ENCODE measurements at regions not wholly inside any gene's neighbourhood (a gene's known extent, or its start where the extent isn't known, plus 50 kb on each side); places are given as distances from the start of the nearest gene placed in this dataset.
"Not testable (repeated sequence)": the region's sequence is repeated elsewhere in the genome, so short reads cannot be mapped to it uniquely, and the experiment has no call there.

DNA sequence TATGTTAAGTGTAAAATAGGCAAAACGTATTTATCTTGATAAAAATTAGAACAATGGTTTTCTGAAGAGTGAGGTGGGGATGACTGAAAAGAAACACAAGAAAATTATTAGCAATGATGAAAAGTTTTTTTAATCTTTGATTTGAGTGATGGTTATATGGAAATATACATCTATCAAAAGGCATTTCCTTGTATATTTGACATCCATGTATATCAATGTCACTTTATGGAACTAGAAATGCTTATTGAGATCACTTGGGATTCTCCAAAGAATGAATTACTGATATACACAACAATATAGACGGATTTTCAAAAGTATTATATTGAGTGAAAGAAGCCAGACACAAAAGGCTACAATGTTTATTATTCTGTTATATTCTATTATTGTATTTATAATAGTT is 1042.0 kb upstream of the POT1 start:
- no peak for DNase-seq

DNA sequence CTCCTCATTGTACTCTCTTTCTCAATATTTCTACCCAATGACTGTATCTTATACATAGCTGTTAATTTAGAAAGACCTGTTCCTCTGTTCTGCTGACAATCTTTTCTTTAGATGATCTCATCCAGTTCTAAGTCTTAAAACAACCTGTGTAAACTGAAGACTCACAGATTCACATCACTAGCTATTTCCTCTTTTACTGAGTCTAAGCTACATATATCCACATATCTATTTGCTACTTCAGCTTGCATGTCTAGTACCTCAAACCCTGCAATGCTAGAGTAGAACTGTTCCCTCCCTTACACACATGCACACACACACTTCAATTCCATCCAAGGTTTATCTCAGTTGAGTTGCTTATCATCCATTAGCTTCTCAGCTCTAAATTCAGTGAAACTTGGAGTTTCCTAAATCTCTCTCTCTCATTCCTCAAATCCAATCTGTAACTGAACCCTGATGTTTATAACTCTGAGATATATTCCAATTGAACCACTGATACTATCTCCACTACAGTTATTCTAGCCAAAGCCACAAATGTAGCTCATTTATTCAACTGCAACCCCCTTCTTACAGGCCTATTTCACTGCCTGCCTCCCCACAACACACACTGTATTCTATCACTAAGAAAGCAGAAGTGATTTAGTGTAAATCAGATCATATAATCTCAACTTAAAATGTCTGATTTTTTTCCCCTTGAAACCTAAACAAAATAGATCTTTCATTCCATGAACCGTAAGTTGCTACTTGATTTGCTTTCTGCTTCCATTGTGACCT is 1036.8 kb upstream of the POT1 start:
- DNase-seq: no peak

DNA sequence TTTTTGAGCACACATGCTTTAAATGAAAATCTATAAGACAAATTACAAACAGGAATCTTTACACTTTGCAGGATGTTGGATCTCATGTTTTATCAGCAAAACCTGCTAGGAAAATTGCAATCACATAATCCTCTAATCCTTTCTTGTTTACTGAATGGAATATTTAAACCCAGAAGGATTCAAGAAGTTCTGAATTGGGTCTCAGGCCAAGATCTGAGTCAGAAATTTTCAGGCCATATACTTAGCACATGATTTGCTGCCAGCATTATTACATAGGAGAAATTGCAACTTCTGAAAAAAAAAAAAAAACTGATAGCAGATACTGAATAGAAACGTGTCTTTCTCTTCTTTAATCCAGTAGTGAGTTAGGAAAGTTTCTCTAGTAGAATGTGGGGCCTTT is 1005.3 kb upstream of the POT1 start:
- no peak for DNase-seq

DNA sequence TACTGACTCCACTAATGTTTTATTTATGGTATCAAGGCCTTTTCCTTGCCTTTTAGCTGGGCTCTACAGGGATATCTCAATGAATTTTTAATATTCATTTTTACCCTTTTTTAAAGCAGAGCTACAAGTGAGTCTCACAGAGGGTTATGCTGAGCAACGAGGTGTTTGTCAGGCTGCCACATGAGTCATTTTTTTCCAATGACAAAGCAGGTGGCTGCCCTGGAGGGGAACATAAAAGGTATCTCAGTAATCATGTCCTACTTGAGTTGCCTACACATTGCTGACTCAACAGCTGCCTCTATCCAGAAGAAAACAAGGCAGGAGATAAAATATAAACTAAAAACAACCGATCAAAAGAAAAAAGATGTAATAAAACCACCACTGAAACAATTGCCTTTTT is 1004.9 kb upstream of the POT1 start:
- peak; percentile 45 for DNase-seq

DNA sequence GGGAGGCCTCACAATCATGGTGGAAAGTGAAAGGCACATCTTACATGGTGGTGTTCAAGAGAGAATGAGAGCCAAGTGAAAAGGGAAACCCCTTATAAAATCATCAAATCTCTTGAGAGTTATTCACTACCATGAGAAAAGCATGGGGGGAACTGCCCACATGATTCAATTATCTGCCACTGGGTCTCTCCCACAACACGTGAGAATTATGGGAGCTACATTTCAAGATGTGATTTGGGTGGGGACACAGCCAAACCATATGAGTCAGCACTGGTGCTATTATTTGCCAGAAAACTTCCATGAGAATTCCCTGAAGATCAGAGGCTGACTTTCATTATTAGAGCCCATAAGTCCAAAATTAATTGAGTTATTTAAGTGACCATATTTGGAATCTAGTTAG is 1001.2 kb upstream of the POT1 start:
- DNase-seq: no peak

DNA sequence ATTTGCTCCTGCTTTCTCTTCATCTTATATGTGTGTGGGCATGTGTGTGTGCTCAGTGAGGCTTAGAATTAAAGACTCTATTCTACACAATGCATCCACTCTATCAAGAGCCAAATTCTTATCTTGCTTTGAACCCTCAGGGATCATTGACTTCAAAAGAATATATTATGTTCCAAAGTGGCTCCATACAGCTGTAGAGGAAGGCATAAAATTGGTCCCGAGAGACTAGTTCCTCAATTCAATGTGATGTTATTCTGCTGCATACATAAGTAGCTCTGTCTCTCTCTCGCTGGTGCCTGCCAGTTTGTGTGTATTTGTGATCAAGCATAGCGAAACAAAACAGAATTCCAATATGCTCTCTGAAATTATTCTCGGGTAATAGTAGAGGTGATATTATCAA is 997.9 kb upstream of the POT1 start:
- peak; percentile 54 for DNase-seq

DNA sequence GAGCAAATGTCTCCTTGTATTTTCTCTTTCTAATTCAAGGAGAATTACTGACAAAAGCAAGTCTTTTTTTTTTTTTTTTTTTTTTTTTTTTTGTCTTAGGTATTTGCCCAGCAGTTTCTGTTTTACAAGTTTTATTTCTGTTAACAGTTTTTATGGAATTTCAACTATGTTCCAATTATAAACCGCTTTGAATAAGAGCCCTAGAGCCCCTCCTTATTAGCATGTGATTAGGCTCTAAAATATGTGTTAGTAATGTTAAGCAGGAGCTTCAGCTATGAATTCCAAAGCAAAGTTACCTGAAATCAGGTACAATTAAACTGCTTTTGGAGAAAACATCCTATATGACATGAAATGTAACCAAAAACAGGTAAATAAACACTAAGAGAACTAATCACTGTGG is 997.0 kb upstream of the POT1 start:
- DNase-seq: no peak

DNA sequence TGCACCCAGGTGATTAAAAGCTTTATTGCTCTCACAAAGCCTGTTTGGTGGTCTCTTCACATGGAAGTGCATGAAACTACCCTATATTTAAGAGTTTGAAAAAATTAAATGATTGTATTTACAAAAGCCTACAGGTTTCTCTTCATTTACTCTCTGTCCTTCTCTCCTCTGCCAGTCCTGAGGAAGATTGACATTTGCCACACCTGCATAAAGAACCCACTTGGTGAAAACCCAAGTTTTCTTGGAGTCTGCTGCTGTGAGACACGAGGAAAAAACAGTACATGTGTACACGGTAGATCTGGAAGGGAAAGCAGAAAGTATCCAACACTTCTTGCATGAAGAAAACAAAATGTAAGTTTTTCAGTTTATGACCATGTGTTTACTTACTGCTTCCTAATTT is 994.4 kb upstream of the POT1 start:
- DNase-seq: no peak

DNA sequence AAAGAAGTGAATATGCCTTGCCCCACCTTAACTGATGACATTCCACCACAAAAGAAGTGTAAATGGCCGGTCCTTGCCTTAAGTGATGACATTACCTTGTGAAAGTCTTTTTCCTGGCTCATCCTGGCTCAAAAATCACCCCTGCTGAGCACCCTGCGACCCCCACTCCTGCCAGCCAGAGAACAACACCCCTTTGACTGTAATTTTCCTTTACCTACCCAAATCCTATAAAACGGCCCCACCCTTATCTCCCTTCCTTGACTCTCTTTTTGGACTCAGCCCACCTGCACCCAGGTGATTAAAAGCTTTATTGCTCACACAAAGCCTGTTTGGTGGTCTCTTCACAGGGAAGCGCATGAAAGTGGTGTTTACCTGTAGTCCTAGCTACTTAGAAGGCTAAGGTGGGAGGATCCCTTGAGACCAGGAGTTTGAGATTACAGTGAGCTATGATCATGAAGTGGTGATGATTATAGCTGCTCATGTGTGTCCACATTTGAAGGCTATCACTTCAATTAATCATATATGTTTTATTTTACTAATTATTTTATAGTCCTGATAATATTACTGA is 985.8 kb upstream of the POT1 start:
- not testable (repeated sequence) for DNase-seq

DNA sequence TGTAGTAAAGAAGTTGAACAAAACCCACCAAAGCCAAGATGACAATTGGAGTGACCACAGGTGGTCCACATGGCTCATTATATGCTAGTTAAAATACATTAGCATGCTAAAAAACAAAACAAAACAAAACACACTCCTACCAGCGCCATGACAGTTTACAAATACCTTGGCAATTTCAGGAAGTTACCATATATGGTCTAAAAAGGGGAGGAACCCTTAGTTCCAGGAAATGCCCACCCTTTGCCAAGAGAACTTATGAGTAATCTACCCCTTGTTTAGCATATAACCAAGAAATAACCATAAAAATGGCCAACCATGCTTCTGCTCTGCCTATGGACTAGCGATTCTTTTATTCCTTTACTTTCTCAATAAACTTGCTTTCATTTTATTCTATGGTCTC is 979.1 kb upstream of the POT1 start:
- DNase-seq: no peak

DNA sequence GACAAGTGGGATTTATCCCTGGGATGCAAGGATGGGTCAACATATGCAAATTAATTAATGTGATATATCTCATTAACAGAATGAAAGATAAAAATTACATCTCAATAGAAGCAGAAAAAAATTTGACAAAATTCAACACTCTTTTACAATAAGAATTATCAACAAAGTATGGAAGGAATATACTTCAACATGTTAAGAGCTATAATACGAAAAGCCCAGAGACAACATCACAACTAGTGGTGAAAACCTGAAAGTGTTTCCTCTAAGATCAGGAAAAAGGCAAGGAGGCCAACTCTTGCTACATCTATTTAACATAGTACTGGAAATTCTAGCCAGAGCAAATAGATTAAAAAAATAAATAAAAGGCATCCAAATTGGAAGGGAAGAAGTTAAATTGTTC is 970.0 kb upstream of the POT1 start:
- no peak for DNase-seq

DNA sequence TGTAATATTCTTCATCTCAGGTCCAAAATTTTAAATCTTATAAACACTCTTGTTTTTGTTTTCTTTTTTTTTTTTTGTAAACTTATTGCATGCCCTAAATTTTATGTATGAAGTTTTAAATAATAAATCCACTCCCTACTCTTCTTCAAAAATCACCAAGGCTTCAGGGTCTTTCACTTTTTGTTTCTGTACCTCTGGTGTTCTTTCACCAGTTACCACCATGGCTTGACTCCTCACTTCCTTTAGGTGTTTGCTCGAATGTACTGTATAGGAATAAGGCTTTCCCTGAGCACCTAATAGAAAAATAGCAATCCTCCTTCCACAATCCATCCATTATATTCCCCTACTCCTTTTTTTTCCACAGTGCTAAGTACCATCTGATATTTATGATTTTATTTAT is 962.8 kb upstream of the POT1 start:
- DNase-seq: no peak

DNA sequence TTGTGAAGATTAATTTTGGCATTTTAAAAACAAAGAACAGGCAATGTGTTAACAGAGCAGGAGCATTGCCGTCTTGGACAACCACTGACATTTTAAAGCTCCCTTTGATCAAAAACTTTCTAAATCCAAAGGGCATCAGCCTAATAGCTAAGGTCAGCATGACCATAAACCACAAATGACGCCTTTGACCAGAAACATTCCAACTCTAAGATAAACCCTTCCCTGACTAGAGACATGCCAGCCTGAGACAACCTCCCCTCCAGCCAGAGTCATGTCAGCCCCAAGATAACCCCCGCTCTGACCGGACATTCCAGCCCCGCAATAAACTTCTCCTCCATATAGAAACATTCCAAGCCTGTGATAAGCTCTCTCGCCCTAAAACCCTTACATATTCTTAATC is 949.4 kb upstream of the POT1 start:
- no peak for DNase-seq

DNA sequence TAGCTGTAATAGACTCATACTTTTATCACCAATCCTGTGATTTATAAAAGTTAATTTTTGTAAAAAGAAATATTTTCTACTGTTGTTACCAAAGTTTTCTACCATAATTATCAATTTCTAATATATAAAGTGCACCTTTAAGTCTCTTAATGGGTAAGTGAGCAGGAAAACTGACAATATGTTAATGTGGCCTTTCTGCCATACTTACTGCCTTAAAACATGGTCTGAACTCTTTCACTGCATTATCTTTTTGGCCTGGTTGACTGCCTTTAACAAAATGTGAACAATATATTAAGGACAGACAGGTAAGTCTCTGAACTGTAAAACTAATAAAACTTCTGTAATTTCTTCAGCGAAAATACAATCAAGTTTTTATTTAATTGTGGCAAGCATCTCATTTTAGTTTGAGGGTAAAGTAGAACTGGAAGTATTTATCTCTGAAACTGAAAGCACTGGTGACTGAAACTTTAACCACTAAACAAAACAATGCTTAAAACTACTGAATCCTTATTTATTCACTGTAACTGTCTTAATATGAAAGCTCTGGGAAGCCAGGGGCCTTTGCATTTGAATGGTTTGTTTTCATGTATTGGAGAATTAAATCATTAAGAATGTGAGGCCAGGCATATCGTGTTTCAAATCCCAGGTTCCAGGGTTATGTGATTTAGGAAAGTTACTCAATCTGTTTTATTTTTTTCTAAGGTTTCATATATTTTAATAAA is 948.8 kb upstream of the POT1 start:
- DNase-seq: no peak

DNA sequence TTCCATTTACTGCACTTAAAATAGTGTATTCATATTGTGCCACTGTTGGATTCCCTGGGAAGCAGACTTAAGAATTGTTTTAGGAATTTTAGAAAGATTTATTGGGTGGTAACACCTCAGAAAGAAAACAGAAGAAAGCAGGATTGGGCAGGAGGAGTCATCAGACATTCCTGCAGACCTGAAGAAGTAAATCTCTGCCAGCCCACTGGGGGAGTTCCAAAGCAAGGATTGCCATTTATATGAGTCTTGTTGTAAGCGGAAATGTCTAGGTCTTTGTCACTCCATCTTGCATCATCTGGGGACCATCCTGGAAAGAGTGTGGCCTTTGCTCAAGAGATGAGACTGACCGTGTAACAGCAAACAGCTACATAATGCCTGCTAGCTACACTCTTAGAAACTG is 947.6 kb upstream of the POT1 start:
- DNase-seq: no peak

DNA sequence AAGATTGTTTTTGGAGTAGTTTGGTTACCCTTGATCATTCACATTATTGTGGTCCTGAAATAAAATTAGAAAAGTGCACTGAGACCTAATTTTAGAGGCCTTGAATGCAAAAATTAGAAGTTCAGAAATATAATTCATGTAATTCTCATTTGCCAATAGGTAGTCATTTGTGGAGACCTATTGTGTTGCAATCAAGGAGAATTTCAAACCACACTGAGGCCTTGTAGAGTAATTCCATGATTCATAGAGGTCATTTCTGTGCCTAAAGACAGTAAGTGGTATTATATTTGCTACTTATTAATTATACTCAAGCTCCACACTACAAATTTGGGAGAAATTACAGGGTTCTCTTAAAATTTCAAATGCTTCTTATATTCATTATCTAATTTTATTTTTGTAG is 946.8 kb upstream of the POT1 start:
- DNase-seq: no peak

DNA sequence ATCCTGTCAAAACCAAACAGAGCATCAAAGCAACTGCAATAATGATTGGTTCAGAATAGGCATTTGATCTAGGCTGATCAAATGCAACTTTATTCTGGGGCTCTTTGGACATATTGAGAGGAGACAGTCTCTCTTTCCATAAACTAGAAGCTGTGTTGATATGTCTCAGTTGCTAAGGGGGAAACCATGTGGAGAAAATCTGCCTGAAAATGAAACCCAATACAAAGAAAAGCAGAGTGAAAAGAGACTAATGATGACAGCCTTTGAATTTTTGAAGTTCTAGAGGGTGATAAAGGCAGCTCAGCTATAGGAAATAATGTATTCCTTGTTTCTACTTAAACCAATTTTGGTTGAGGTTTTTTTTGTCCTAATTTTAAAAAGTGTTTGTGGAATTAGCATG is 941.8 kb upstream of the POT1 start:
- DNase-seq: no peak

DNA sequence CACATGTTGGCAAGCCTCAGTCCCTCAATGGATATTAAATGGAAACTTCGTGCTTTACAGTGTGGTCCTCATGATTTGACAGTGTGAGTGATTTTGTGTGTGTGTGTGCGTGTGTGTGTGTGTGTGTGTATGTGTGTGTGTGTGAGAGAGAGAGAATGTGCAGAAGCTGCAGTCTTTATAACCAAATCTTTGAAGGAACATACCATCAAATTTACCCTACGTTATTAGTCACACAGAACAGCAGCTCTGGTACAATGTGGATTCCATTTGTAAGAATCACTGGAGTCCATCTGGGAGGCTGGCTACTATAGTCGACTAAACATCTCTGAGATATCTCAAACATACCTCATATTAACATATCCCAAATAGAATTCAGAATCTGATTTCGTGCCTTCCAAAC is 928.0 kb upstream of the POT1 start:
- no peak for DNase-seq

DNA sequence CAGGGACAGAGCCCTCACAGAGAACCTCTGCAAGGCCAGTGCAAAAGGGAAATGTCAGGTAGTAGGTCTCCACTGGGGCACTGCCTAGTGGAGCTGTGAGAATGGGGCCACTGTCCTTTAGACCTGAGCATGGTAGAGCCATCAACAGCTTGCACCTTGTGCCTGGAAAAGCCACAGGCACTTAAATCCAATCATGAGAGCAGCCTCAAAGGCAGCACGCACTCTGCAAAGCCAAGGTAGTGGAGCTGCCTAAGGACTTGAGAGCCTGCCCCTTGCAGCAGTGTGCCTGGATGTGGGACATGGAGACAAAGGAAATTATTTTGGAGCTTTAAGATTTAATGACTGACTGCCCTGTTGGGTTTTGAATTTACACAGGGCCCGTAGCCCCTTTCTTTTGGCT is 918.5 kb upstream of the POT1 start:
- DNase-seq: no peak

DNA sequence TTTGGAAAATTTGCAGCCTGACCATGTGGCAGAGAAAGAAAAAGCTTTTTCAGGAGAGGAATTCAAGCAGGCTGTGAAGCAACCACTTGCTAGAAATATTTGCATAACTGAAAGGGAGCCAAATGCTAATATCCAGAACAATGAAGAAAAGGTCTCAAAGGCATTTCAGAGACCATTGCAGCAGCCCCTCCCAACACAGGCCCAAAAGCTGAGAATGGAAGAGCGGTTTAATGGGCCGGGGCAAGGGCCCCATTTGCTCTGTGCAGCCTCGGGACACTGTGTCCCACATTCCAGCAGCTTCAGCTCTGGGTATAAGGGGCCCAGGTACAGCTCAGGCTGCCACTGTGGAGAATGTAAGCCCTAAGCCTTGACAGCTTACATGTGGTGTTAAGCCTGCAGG is 918.1 kb upstream of the POT1 start:
- DNase-seq: no peak

DNA sequence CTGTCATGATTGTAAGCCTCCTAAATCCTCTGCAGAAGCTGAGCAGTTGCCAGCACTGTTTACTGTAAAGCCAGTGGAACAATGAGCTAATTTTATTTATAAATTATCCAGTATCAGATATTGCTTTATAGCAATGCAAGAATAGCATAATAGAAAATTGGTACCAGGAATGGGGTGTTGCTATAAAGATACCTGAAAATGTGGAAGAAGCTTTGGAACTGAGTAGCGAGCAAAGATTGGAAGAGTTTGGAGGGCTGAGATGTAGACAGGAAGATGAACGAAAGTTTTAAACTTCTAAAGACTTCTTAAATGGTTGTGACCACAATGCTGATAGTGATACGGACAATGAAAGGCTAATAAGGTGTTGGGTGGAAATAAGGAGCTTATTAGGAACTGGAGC is 917.4 kb upstream of the POT1 start:
- no peak for DNase-seq

DNA sequence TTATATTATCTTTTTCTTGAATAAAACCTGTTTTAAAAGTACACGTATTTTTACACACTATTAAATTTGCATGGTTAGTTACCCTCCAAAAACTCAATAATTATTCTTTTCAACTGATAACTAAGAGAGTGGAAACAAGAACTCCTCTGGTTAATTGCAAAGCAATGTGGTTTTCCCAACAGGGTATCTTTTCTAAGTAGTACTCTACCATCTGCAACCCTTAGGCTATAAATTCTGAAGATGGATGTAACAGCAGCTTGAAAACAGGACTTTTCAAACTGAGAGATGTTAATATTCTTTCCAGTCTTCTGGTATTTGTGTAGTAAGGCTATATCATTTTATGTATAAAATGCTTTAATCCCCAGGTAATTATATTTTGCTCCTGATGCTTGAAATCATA is 916.1 kb upstream of the POT1 start:
- no peak for DNase-seq

DNA sequence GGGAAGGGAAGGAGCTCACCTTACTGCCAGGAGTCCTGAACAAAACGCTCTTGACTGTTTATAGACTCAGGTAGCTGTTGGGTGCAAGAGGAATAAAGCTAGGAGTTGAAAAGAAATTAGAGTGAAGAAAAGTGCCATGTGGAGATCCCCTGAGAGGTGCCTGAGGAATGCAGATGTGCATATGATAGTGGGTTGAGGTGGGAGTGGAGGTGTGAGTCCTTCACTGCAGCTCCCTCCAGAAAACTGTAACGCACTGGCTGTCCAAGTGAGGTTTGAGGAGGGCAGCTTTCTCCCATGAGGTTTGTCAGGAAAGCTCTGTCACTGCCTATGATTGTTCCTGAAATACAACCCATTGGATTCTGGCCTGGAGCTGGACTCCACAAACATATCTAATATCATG is 904.8 kb upstream of the POT1 start:
- DNase-seq: no peak

DNA sequence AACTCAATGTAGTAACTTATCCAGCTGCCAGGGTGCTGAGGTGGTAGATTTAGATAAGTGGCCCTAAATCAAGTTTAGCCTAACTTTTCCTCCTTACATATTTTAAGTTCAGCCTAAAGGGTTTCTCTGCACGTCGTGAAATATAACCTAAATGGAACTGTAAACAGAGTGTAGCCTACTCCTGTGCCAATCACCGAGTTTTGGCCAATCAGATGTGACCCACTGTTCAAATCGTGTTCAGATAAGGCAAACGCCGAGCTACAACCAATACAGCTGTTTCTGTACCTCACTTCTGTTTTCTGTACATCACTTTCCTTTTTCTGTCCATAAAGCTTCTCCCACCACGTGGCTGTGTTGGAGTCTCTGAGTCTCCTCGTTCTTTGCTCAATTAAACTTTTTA is 904.2 kb upstream of the POT1 start:
- no peak for DNase-seq

DNA sequence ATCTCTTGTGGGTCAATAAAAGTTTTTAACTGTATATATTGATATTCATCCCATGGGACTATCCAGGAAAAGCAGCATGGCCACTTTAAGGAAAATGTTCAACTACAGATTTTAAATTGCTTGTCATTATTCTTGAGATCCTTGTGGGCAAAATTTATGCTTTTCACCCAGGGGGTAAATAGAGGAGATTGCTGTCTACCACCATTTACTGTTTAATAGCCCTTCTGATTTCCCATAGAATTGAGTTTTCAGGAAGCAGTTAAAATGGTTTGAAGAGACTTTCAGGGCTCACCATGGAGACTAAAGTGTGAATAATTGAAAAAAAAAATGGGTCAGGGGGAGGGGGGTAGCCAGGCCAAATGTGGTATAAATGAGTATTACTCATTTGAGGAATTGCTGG is 901.1 kb upstream of the POT1 start:
- no peak for DNase-seq
